Stimulated activated CD4-positive, alpha-beta T cell treated with anti-CD3 and anti-CD28 coated beads, Interleukin-4, amount 100 ng/mL, for 4 hours (primary cell): ENCODE measurements at regions not wholly inside any gene's neighbourhood (a gene's known extent, or its start where the extent isn't known, plus 50 kb on each side); places are given as distances from the start of the nearest gene placed in this dataset.
"Not testable (repeated sequence)": the region's sequence is repeated elsewhere in the genome, so short reads cannot be mapped to it uniquely, and the experiment has no call there.

Source experiments
- DNase-seq, 2 experiments: peaks; one replicate each; pipeline ENCODE4 v3.0.0-alpha.2; 2020

DNA sequence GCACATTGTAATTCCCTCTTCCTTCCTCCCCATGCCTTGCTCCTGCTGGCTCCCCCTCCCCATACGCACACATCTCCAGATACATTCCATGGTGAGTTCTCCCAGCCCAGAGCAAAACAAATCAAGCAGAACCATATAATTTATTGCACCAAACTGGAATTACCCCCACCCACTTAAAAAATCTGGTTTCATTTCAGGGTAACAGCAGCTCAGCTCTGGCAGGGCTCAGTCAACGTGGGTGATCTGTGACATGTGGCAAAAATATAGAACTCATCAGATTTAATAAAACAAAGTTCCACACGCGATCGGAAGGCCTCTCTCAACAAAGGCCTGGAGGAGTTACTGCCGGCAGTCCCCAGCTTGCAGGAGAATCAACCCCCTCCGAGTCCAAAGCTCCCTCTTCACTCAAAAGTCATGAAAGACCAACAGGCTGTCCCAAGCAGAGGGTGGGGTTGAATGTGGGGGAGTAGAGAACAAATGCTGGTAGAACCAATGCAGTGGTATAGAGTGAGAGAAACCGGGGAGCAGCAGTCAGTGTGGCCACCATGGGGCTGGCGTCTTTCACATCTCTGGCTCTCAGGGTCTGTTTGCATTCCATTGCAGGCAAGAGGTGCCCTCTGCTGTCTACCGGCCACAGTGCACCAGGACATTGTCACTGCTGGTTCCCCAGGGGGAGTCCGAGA lies 323.3 kb upstream of the NT5E start:
- DNase-seq: no peak

DNA sequence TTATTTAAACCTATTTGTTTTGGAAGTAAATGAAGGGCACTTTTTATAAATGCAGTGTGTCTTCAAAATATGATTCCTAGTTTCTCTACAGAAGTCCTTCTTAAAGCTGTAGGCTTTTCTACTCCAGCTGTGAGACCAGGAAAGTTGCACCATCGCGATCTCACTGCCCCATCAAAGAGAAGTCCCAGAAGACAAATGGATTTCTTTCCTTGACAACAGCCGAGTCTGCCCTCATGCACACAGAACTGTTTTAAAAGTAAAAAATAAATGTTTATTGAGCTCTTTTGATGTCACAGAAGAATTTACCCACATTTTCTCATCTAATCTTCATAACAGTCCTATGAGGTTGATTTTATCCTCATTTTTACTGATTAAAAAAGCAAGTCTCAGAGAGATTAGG lies 324.4 kb upstream of the NT5E start:
- DNase-seq: no peak

- DNase-seq: no peak
These were observed 325.2 kb upstream of the NT5E start for GRCh38 chr6:85124472-85125354.

DNA sequence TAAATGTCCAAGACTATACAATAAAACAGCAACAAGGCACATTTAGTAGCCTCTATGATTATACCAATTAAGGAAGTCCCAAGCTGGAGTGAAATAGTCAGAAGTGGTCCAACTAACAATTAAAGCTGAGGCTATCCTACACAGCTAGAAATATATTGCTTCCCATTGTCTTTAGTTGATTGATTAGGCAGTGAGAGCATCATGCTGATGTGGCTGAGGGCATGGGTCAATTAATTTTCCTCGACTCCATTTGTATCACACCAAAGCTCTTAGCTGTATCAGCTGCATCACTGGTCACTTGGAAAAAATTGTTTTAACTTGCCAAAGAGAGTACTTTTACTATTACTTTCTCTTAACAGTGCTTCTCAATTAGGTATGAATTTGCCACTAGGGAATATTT lies 328.7 kb upstream of the NT5E start:
- no peak for DNase-seq

DNA sequence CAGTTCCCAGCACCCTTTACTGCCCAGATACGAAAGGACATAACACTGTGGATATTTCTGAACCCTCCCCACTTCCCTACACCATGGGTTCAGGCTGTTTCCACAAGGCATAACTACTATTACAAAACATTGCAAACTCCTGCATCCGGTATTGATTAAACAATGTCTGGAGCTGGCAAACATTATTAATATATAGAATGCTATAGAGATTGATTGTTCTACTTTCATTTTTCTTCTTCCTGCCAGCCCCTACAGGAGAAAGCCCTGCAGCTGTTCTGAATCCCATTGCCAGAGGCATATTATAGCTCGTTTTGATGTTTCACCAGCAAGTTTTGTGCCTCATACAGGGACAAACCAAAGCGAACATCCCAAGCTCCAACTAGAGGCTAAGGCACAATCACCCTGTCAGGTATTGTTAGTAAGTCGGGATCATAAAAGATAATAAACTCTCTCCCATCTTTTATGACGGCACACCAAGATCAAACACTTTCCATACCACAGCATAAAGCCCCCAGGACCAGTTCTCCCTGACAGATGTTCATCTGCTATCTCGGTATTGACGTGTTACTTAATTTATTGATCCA lies 331.1 kb upstream of the NT5E start:
- no peak for DNase-seq

DNA sequence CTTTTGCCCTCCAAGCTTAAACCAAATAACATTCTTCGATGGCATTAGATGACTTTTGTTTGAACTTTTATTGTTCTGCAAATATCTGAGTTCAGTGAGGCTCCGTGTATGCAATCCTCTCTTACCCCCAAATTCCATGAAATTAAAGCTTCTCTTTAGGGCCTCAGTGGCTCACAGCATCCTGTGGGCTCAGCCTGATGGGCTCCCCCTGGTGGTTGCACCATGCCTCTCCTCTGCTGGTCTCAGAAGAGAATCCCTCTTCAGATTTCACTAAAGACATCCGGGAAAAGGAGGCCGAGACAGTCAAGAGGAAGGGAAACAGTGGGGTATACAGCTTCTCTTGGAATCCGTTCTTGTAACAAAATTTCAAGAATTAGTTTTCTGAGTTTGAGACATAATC lies 331.6 kb upstream of the NT5E start:
- DNase-seq: no peak

DNA sequence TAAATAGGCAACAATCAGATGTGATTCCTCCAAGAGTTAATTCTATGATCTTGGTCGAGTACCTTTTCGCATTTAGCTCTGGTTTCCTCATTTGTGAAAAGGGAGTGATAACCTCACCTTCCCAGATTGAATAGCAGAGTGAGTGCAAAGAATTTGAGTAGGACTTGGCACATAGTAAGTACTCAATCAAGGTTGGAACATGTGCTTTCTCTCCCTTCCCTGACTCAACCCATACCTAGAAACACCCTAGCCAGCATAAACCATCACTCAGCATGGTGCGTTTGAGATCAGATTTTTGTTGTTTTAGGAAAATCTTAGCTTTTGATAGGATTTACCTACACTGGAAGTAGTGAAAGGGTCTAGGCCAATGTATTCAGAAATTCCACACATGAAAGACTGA lies 333.4 kb upstream of the NT5E start:
- DNase-seq: no peak

DNA sequence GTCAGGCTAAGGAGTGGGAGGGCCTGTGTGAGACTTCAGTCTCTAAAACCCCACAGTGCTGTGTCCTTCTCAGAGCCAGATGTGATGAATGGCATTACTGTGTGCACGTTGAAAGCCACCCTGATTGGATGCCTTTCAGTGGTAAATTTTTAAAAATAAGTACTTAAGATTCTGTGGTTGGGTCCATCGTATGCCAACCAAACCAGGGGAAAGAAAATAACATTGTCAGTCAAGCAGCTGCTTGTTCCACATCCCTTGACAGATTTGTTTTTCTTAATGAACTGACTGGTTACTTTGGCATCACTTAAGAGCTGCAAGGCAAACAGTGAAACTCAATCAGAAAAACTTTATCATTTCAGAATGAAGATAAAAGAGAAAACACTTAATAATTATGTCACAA lies 334.0 kb upstream of the NT5E start:
- DNase-seq: no peak

- no peak for DNase-seq
These were observed 334.5 kb upstream of the NT5E start for GRCh38 chr6:85115376-85115775.

DNA sequence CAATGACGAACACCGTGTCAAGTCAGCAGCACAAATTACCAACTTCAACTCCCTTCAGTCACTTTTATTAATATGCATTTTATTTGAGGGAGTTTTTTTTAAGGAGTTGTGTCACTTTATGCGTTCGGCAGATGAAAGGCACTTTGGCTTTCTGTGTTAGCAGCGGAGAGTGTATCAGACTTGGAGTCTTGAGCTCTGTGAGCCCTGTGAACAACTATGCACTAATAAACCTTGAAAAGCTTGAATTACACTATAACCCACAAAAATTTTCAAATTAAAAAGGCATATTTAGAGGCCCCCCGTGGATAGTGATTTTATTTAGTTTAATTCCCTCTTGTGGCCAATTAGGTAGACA lies 335.3 kb upstream of the NT5E start:
- no peak for DNase-seq

- DNase-seq: no peak
These were observed 335.8 kb upstream of the NT5E start for GRCh38 chr6:85113934-85114580.

DNA sequence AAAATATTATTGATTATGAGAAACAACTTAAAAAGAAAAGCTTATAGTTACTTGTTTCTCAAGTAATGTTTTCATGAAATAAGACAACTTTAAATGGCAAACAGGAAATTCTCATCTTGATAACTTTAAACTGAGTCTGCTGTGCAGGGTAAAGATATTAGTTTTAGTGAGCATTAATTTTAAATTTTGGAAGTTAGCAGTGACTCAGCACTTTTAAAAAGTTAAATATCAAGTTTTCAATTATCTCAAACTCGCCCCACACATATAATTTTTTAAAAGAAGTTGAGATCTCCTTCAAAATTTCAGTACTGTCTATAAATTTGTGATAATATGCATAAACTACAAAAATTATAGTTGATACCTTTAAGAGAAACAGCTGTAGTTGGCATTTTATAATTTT lies 337.3 kb upstream of the NT5E start:
- no peak for DNase-seq

DNA sequence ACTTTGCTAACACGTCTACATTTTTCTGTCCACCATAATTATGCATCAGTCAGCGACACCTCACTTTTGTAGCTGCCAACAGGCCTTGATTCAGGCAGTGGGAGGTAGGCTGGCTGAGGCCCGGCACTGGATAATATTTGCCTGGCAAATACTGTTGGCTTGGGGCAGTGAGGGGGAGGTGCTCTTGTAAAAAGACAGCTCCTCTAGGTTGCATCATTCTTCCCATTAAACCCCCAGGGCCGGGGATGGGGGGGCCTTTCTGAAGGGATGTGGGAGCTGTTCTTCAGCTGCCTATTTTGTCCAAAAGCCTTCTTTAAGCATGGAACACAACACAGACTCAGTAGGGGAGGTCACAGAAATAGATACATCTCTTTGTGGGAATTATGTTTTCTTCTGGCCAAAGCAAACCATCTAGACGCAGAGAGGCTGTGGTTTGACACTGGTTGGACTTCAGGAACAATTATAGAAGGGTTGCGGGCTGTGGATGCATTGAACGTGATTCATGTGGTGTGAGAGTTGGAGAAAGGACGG lies 338.3 kb upstream of the NT5E start:
- DNase-seq: no peak

DNA sequence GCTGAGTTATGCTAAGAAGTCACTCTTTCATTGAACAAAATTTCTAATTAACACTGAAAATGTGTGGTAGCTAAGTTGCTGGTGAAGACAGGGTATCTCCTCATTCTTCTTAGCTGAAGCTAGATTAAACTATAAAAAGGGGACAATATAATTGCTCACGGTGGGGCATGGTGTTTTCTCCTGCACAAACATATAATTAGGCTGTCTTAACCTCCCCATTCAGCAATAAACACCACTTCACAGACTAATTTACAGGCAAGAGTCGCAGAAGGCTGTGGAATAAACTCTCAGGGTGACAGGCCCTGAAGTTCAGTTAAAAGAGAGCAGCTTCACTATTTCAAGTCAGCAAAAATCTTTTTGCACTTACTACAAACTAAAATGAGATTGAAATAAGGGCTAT lies 338.9 kb upstream of the NT5E start:
- DNase-seq: no peak

- DNase-seq: no peak
These were observed 342.2 kb upstream of the NT5E start for GRCh38 chr6:85107701-85108100.

- no peak for DNase-seq
These were observed 332.6 kb upstream of the TBX18 start for GRCh38 chr6:85096976-85097375.

DNA sequence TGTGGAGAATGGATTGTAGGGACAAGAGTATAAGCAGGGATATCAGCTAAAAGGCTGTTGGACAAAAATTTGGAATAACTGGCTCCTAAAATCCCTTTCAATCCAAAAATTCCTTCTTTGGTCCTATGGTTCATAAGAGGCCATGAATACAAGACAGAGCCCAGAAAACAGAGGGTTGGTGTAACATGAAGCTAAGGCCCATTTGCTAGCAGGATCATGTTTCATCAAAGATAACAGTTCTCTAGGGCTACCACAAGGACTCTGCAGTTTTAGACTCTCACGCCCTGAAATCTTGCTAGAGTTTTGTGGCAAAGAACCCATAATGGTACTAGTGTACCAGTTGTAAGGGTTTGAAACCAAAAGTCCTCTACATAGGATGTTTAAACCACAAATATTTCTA lies 327.8 kb upstream of the TBX18 start:
- no peak for DNase-seq

DNA sequence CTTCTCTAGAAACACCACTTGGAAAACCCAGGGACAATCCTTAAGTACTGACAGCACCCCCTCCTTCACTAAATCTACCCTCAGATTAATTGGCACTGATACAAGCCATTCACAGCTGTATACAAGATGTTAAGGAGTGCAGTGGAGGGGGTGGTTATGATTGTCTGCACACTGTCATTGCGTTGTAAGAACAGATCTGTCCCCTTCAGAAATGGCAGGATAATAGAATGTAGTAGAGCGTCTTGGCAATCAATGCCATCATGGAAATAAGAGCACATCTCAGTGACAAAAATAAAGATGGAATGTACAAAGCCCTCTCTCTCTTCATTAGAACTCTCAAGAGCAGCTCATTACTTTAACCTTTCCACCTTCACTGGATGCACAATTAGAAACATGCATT lies 324.9 kb upstream of the TBX18 start:
- DNase-seq: no peak

- DNase-seq: no peak
These were observed 321.5 kb upstream of the TBX18 start for GRCh38 chr6:85085875-85086274.

DNA sequence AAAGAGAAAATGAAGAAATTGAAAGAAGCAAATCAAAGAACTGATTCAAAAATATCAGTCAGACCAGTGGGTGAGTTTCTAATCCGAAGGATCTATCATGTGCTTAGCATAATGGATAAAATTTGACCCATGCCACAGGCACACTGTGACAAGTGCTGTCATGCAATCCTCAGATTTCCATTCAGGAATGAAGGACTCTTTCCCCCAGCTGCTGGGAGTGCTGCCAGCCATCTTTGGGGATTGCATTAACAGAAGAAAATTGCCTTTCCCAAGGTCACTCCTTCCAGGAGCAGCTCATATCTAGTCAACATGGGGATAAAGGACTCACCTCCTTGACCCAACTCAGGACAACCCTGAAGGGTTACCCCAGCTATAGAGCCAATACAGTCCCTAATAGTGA lies 316.7 kb upstream of the TBX18 start:
- no peak for DNase-seq

- no peak for DNase-seq
These were observed 315.4 kb upstream of the TBX18 start for GRCh38 chr6:85079761-85080160.

DNA sequence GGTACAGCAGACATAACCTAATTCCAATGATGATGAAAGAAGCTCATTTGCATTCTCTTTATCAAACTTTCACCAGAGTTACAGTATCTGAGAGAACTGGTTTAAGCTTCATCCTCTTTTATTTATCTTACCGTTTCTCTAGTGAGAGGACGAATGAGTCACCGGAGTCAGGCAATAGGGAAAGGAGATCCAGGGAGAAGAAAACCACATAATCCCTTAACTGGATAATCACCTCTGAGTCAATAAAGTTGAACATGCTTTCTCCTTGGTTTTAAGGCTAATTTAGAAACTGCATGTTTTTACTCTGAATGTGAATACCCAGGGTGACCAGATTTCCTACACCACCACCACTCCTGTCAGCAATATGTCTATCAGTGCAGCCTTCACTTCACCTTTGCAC lies 313.7 kb upstream of the TBX18 start:
- no peak for DNase-seq

GRCh38 chr6:85077098-85077497 lies 312.7 kb upstream of the TBX18 start:
- no peak for DNase-seq

GRCh38 chr6:85071845-85072244 lies 307.4 kb upstream of the TBX18 start:
- DNase-seq: not testable (repeated sequence)
